Glutamatergic neuron (in vitro differentiated cells): ENCODE measurements at regions not wholly inside any gene's neighbourhood (a gene's known extent, or its start where the extent isn't known, plus 50 kb on each side); places are given as distances from the start of the nearest gene placed in this dataset.

ENCODE experiments used
- DNase-seq: peaks from one replicate; pipeline ENCODE4 v3.0.0; 2022
- H3K27ac Mint-ChIP-seq: one replicate; pipeline ENCODE4 v1.8.0; 2020; ENCODE audit warnings: mild to moderate bottlenecking, mixed read lengths, inconsistent platforms; ENCODE audit not compliant: unreplicated experiment
- H3K27me3 Mint-ChIP-seq: one replicate; pipeline ENCODE4 v1.8.0; 2020; ENCODE audit warnings: mild to moderate bottlenecking, moderate library complexity, mixed read lengths, inconsistent platforms; ENCODE audit not compliant: unreplicated experiment
- H3K36me3 Mint-ChIP-seq: one replicate; pipeline ENCODE4 v1.8.0; 2020; ENCODE audit warnings: mild to moderate bottlenecking, mixed read lengths, inconsistent platforms; ENCODE audit not compliant: unreplicated experiment
- H3K4me1 Mint-ChIP-seq: one replicate; pipeline ENCODE4 v1.8.0; 2020; ENCODE audit warnings: mild to moderate bottlenecking, low read depth, mixed read lengths, inconsistent platforms; ENCODE audit not compliant: unreplicated experiment
- H3K4me3 Mint-ChIP-seq: one replicate; pipeline ENCODE4 v1.8.0; 2020; ENCODE audit warnings: mild to moderate bottlenecking, mixed read lengths, inconsistent platforms; ENCODE audit not compliant: unreplicated experiment
- H3K9me3 Mint-ChIP-seq: one replicate; pipeline ENCODE4 v1.8.0; 2020; ENCODE audit warnings: mild to moderate bottlenecking, moderate library complexity, mixed read lengths, inconsistent platforms; ENCODE audit not compliant: unreplicated experiment
- TF ChIP-seq, protein P1 (sequence below): fragments of 200-600 bp; sonication (generic); IDR thresholded peaks from one replicate; pipeline ENCODE4 v1.5.0; 2021; ENCODE audit not compliant: partially characterized antibody, unreplicated experiment

DNA sequence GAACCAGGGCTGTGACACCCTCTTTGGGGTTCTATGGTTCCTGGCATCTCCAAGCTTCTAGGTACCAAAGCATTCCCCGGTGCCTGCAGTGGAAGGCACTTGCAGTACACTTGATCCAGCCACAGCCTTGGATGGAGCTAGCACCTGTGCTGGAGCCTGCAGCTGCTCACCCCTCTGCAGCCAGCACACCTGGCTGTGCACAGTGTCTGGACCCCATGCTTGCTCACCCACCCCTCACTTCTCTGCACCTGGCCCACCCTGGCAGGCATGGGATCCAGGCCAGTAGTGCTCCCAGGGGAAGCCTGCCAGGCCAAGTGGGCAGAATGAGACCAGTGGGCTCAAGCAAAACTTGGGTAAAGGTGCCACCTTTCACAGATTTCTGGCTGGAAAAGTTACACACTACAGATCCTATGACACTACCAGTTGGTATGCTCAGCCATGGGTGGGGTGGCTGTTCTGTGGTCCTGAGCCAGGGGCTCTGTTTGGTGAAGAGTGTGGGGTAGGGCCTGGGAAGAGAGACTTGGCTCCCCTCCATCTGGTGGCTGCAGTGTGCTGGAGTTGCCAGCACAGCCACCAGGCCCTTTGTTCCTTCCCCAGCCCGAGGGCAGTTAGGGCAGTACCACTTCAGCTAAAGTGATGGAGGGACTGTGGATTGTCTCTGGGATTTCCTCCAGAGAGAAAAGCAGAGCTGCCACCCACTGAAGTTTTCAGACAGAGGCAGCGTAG, 157.8 kb upstream of the LRRC7 start:
- Mint-ChIP-seq H3K4me1 (no peaks in the 10 kb centered on the region), H3K9me3 (peaks cover 2% of the 10 kb centered on the region), H3K4me3 (no peak overlapping the region), H3K27ac (no peak overlapping the region), H3K36me3 (no peaks in the 10 kb centered on the region), H3K27me3 (no peaks in the 10 kb centered on the region)
- DNase-seq, result no peak
- TF ChIP-seq, protein P1, sequence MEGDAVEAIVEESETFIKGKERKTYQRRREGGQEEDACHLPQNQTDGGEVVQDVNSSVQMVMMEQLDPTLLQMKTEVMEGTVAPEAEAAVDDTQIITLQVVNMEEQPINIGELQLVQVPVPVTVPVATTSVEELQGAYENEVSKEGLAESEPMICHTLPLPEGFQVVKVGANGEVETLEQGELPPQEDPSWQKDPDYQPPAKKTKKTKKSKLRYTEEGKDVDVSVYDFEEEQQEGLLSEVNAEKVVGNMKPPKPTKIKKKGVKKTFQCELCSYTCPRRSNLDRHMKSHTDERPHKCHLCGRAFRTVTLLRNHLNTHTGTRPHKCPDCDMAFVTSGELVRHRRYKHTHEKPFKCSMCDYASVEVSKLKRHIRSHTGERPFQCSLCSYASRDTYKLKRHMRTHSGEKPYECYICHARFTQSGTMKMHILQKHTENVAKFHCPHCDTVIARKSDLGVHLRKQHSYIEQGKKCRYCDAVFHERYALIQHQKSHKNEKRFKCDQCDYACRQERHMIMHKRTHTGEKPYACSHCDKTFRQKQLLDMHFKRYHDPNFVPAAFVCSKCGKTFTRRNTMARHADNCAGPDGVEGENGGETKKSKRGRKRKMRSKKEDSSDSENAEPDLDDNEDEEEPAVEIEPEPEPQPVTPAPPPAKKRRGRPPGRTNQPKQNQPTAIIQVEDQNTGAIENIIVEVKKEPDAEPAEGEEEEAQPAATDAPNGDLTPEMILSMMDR, result no peak

DNA sequence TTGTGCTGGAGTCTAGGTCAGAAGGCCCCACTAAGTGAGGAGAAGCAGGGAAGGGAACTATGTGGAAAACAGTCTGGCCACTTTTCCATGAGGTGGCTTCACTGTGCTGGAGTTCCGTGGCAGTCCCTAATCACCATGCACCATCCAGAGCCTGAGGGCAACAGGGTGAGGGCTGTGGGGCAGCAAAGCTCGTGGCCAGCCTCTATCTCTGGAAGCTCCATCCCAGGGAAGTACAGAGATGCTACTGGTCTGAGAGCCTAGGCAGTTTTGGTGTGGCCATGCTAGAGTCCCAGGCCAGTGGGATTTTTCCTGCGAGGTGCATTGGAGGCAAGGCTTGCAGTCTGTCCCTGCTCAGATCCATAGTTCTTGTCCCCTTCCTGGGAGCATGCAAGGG, 157.3 kb upstream of the LRRC7 start:
- H3K27ac Mint-ChIP-seq, result no peak overlapping the region
- no peaks in the 10 kb centered on the region for H3K27me3 Mint-ChIP-seq
- no peaks in the 10 kb centered on the region for H3K36me3 Mint-ChIP-seq
- no peak overlapping the region for H3K4me3 Mint-ChIP-seq
- H3K4me1 Mint-ChIP-seq, result no peaks in the 10 kb centered on the region
- peaks cover 2% of the 10 kb centered on the region for H3K9me3 Mint-ChIP-seq
- DNase-seq, result no peak
- TF ChIP-seq, protein P1, result no peak

DNA sequence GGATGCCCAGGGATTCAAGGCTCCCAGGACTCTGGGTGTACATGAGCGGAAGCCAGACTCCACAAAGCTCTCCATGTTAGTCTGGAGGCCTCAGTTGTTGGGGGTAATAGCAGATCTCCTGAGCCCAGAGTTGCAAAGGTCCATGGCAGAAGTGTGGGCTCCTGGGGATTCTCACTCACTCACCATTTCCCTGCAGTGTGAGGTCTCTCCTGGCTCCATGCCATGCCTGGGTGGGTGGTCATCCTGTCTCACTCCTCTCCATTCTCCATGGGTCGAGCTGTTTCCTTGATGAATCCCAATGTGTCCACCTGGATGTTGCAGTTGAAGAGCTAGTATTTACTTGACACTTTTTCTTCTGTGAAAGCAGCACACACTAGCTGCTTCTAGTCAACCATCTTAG, 156.8 kb upstream of the LRRC7 start:
- DNase-seq, result no peak
- H3K4me1 Mint-ChIP-seq, result no peaks in the 10 kb centered on the region
- H3K27me3 Mint-ChIP-seq, result peaks cover 1% of the 10 kb centered on the region
- no peak overlapping the region for H3K27ac Mint-ChIP-seq
- H3K9me3 Mint-ChIP-seq, result peaks cover 2% of the 10 kb centered on the region
- TF ChIP-seq, protein P1, result no peak
- no peak overlapping the region for H3K4me3 Mint-ChIP-seq
- H3K36me3 Mint-ChIP-seq, result no peaks in the 10 kb centered on the region

DNA sequence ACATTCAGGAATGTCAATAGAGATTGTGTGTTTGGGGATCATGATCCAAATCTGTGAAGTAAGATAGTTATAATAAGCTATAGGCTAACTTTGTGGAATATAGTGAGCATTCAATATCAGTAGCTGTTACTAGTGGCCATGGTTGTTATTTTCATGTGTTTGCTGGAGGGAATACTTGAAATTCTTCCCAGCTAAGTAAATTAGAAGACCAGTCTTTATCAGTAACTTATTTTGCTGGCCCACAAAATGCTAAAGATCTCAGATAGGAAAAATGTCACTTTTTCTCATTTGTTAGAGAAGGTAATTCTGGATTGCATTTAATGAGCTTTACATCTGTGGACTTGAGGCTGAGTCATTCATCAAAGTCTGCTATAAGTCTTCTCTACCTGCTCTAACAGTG, 156.1 kb upstream of the LRRC7 start:
- Mint-ChIP-seq H3K4me1 (no peaks in the 10 kb centered on the region), H3K4me3 (no peak overlapping the region), H3K36me3 (no peaks in the 10 kb centered on the region), H3K27me3 (peaks cover 3% of the 10 kb centered on the region), H3K27ac (no peak overlapping the region), H3K9me3 (no peaks in the 10 kb centered on the region)
- DNase-seq, result no peak
- TF ChIP-seq, protein P1, result no peak

DNA sequence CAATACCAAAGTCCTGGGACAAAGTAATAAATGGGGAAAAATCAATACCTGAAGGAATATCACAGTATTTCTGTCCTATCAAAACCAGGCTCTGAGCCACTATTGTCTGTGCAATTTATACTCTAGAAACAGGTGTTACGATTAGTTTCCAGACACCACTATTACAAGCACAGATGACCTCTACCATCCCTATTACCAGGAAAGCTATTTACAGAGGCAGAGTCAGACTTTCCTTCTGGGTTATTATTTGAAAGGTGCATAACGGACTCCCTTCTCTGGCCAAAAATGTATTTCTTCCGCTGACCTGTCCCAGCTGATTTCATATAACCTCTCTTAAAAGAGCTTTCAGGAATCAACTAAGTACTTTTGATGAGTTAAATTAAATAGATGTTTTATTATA, 154.6 kb upstream of the LRRC7 start:
- no peak for DNase-seq
- Mint-ChIP-seq H3K27ac (no peak overlapping the region), H3K9me3 (no peaks in the 10 kb centered on the region), H3K36me3 (no peaks in the 10 kb centered on the region), H3K27me3 (peaks cover 3% of the 10 kb centered on the region), H3K4me3 (no peak overlapping the region), H3K4me1 (no peaks in the 10 kb centered on the region)
- TF ChIP-seq, protein P1, result no peak
